Esophagus (tissue), 2 donors: ENCODE measurements at regions not wholly inside any gene's neighbourhood (a gene's known extent, or its start where the extent isn't known, plus 50 kb on each side); places are given as distances from the start of the nearest gene placed in this dataset.

Experiments used
- H3K27ac ChIP-seq, 2 donors: one replicate each; pipeline ENCODE4 v1.5.1; 2013; ENCODE audit warnings: low read depth in 2 of 2, mild to moderate bottlenecking in 2 of 2, inconsistent platforms in 1 of 2, low read length in 1 of 2, moderate library complexity in 1 of 2
- H3K27me3 ChIP-seq, 2 donors: one replicate each; pipeline ENCODE4 v1.6.1; 2013; ENCODE audit warnings: low read length in 2 of 2, control low read depth in 1 of 2, mild to moderate bottlenecking in 1 of 2; ENCODE audit not compliant: insufficient read depth in 2 of 2, control insufficient read depth in 1 of 2
- H3K36me3 ChIP-seq, 2 donors: one replicate each; pipeline ENCODE4 v1.6.1; 2013; ENCODE audit warnings: low read length in 1 of 2; ENCODE audit not compliant: control insufficient read depth in 2 of 2, insufficient read depth in 2 of 2
- H3K4me1 ChIP-seq, 2 donors: one replicate each; pipeline ENCODE4 v1.6.1; 2013; ENCODE audit warnings: low read length in 1 of 2; ENCODE audit not compliant: control insufficient read depth in 2 of 2, insufficient read depth in 2 of 2
- H3K4me3 ChIP-seq, 2 donors: one replicate each; pipeline ENCODE4 v1.5.1; 2013; ENCODE audit warnings: low read length in 2 of 2, mild to moderate bottlenecking in 2 of 2, low read depth in 1 of 2, moderate library complexity in 1 of 2
- H3K9me3 ChIP-seq, 2 donors: one replicate each; pipeline ENCODE4 v1.6.1; 2013; ENCODE audit warnings: mild to moderate bottlenecking in 2 of 2, low read depth in 1 of 2, low read length in 1 of 2, moderate library complexity in 1 of 2; ENCODE audit not compliant: control insufficient read depth in 2 of 2, insufficient read depth in 1 of 2
- WGBS, 2 donors: extraction: QIAGEN DNeasy Blood & Tissue Kit; methylation state at CpG; one replicate each; pipeline ENCODE4 v1.1.7; 2013; 5-methylcytosine and 5-hydroxymethylcytosine counted together
- donor health status: healthy with polysubstance abuse.
- donor health status: Bipolar disorder and iron deficiency.

- H3K36me3 ChIP-seq = no peaks in the 10 kb centered on the region
- H3K9me3 ChIP-seq = peaks cover 0 to 5% of the 10 kb centered on the region in 2 donors
- H3K4me1 ChIP-seq = no peaks in the 10 kb centered on the region
- no peak overlapping the region for H3K4me3 ChIP-seq
- H3K27me3 ChIP-seq = no peaks in the 10 kb centered on the region
- 92 to 98% methylated on average over 2 of the region's 2 CpGs for WGBS, 2 donors
- H3K27ac ChIP-seq = no peak overlapping the region
These were observed 164.2 kb downstream of the POLR2M start for GRCh38 chr15:57870667-57871066.

- no peak overlapping the region for H3K4me3 ChIP-seq
- 61 to 65% methylated on average over 6 of the region's 6 CpGs for WGBS, 2 donors
- H3K9me3 ChIP-seq = peaks cover 0 to 8% of the 10 kb centered on the region in 2 donors
- no peaks in the 10 kb centered on the region for H3K36me3 ChIP-seq
- no peak overlapping the region for H3K27ac ChIP-seq
- H3K4me1 ChIP-seq = no peaks in the 10 kb centered on the region
- H3K27me3 ChIP-seq = no peaks in the 10 kb centered on the region
These were observed 165.9 kb downstream of the POLR2M start for GRCh38 chr15:57872281-57873030.

GRCh38 chr15:57873564-57874209, 167.2 kb downstream of the POLR2M start:
- H3K27me3 ChIP-seq = no peaks in the 10 kb centered on the region
- H3K36me3 ChIP-seq = no peaks in the 10 kb centered on the region
- H3K4me1 ChIP-seq = no peaks in the 10 kb centered on the region
- WGBS, 2 donors = 67 to 77% methylated on average over 2 of the region's 2 CpGs
- H3K9me3 ChIP-seq = peaks cover 0 to 8% of the 10 kb centered on the region in 2 donors
- H3K4me3 ChIP-seq = no peak overlapping the region
- no peak overlapping the region for H3K27ac ChIP-seq

- Histone ChIP-seq H3K9me3 (peaks cover 0 to 8% of the 10 kb centered on the region in 2 donors), H3K4me1 (no peaks in the 10 kb centered on the region), H3K4me3 (no peak overlapping the region), H3K36me3 (no peaks in the 10 kb centered on the region), H3K27ac (no peak overlapping the region), H3K27me3 (no peaks in the 10 kb centered on the region)
These were observed 168.8 kb downstream of the POLR2M start for GRCh38 chr15:57875347-57875746.

GRCh38 chr15:57878573-57878972, 172.1 kb downstream of the POLR2M start:
- no peak overlapping the region for H3K27ac ChIP-seq
- no peaks in the 10 kb centered on the region for H3K4me1 ChIP-seq
- WGBS, 2 donors = 27% methylated on average over 2 of the region's 2 CpGs
- H3K4me3 ChIP-seq = no peak overlapping the region
- H3K9me3 ChIP-seq = peaks cover 0 to 8% of the 10 kb centered on the region in 2 donors
- H3K36me3 ChIP-seq = no peaks in the 10 kb centered on the region
- no peaks in the 10 kb centered on the region for H3K27me3 ChIP-seq

GRCh38 chr15:57881361-57881760, 174.8 kb downstream of the POLR2M start:
- no peak overlapping the region for H3K27ac ChIP-seq
- H3K4me1 ChIP-seq = no peaks in the 10 kb centered on the region
- H3K9me3 ChIP-seq = no peaks in the 10 kb centered on the region
- no peaks in the 10 kb centered on the region for H3K27me3 ChIP-seq
- H3K36me3 ChIP-seq = no peaks in the 10 kb centered on the region
- 91 to 92% methylated on average over 3 of the region's 3 CpGs for WGBS, 2 donors
- no peak overlapping the region for H3K4me3 ChIP-seq

GRCh38 chr15:57881972-57882371, 175.5 kb downstream of the POLR2M start:
- 86 to 87% methylated on average over 3 of the region's 3 CpGs for WGBS, 2 donors
- Histone ChIP-seq H3K27me3 (no peaks in the 10 kb centered on the region), H3K27ac (no peak overlapping the region), H3K4me3 (no peak overlapping the region), H3K9me3 (no peaks in the 10 kb centered on the region), H3K4me1 (no peaks in the 10 kb centered on the region), H3K36me3 (no peaks in the 10 kb centered on the region)

GRCh38 chr15:57883701-57884100, 177.2 kb downstream of the POLR2M start:
- Histone ChIP-seq H3K27ac (no peak overlapping the region), H3K4me3 (no peak overlapping the region), H3K4me1 (no peaks in the 10 kb centered on the region), H3K9me3 (no peaks in the 10 kb centered on the region), H3K27me3 (no peaks in the 10 kb centered on the region), H3K36me3 (no peaks in the 10 kb centered on the region)
- 73 to 80% methylated on average over 1 of the region's 1 CpG for WGBS, 2 donors

- H3K4me1 ChIP-seq = no peaks in the 10 kb centered on the region
- H3K36me3 ChIP-seq = no peaks in the 10 kb centered on the region
- H3K9me3 ChIP-seq = no peaks in the 10 kb centered on the region
- H3K27me3 ChIP-seq = no peaks in the 10 kb centered on the region
- H3K27ac ChIP-seq = no peak overlapping the region
- no peak overlapping the region for H3K4me3 ChIP-seq
- 44 to 56% methylated on average over 1 of the region's 1 CpG for WGBS, 2 donors
These were observed 178.4 kb downstream of the POLR2M start for GRCh38 chr15:57884936-57885335.

- H3K36me3 ChIP-seq = no peaks in the 10 kb centered on the region
- H3K27me3 ChIP-seq = no peaks in the 10 kb centered on the region
- WGBS, 2 donors = 79 to 86% methylated on average over 5 of the region's 5 CpGs
- no peak overlapping the region for H3K4me3 ChIP-seq
- no peaks in the 10 kb centered on the region for H3K9me3 ChIP-seq
- H3K27ac ChIP-seq = no peak overlapping the region
- no peaks in the 10 kb centered on the region for H3K4me1 ChIP-seq
These were observed 178.9 kb downstream of the POLR2M start for GRCh38 chr15:57885435-57885834.
